ENCODE measurements at regions not wholly inside any gene's neighbourhood (a gene's known extent, or its start where the extent isn't known, plus 50 kb on each side); places are given as distances from the start of the nearest gene placed in this dataset.

DNA sequence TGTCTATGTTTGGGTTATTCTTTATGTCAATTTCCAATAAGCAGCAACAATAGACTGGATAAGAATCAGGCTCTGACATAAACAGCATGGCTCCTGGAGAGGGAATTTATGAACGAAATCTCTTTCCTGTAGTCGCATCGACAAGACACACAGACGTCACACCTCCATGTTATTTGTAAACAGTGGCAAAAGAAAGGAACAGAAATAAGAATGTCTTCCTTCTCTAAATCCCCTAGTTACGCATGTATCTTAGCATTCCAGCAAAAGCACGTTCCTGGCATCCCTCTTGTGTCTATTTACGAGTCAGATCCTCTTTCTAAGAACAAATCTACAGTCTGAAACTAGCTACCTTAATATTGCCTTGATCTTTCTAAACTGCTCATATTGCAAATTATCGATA, 559.1 kb upstream of the JAG1 start:
- peaks cover 0 to 4% (median 0%) of the 10 kb centered on the region in 4 donors for H3K4me1 ChIP-seq
- no peaks in the 10 kb centered on the region for H3K27me3 ChIP-seq
- WGBS, 2 donors = 86 to 89% methylated on average over 8 of the region's 8 CpGs
- intact Hi-C loops (cut with DNase I) = no loop called here
- TF ChIP-seq, protein P1, sequence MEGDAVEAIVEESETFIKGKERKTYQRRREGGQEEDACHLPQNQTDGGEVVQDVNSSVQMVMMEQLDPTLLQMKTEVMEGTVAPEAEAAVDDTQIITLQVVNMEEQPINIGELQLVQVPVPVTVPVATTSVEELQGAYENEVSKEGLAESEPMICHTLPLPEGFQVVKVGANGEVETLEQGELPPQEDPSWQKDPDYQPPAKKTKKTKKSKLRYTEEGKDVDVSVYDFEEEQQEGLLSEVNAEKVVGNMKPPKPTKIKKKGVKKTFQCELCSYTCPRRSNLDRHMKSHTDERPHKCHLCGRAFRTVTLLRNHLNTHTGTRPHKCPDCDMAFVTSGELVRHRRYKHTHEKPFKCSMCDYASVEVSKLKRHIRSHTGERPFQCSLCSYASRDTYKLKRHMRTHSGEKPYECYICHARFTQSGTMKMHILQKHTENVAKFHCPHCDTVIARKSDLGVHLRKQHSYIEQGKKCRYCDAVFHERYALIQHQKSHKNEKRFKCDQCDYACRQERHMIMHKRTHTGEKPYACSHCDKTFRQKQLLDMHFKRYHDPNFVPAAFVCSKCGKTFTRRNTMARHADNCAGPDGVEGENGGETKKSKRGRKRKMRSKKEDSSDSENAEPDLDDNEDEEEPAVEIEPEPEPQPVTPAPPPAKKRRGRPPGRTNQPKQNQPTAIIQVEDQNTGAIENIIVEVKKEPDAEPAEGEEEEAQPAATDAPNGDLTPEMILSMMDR (IDR thresholded peaks at IDR 0.05) = no peak
- TF ChIP-seq POLR2A (IDR thresholded peaks at IDR 0.05) (no peak), POLR2AphosphoS5 (IDR thresholded peaks at IDR 0.05) (no peak), EP300 (IDR thresholded peaks at IDR 0.05) (no peak)
- H3K27ac ChIP-seq = no peak overlapping the region
- H3K4me3 ChIP-seq = no peak overlapping the region
- no peaks in the 10 kb centered on the region for H3K9me3 ChIP-seq
- DNase-seq = no peak
- no peaks in the 10 kb centered on the region for H3K36me3 ChIP-seq

- Histone ChIP-seq H3K27me3 (no peaks in the 10 kb centered on the region), H3K4me1 (peaks cover 0 to 4% (median 0%) of the 10 kb centered on the region in 4 donors), H3K9me3 (no peaks in the 10 kb centered on the region), H3K36me3 (no peaks in the 10 kb centered on the region), H3K4me3 (no peak overlapping the region), H3K27ac (no peak overlapping the region)
- intact Hi-C loops (cut with DNase I) = no loop called here
- 69 to 74% methylated on average over 1 of the region's 1 CpG for WGBS, 2 donors
- TF ChIP-seq EP300 (IDR thresholded peaks at IDR 0.05) = no peak
- TF ChIP-seq, protein P1 (IDR thresholded peaks at IDR 0.05) = no peak
- TF ChIP-seq POLR2A (IDR thresholded peaks at IDR 0.05) = no peak
- no peak for TF ChIP-seq POLR2AphosphoS5 (IDR thresholded peaks at IDR 0.05)
- no peak for DNase-seq
Measured at GRCh38 chr20:11234181-11234580, 560.4 kb upstream of the JAG1 start.

- 64% methylated on average over 1 of the region's 1 CpG for WGBS, 2 donors
- no peaks in the 10 kb centered on the region for H3K36me3 ChIP-seq
- no peak for DNase-seq
- H3K4me3 ChIP-seq = no peak overlapping the region
- H3K9me3 ChIP-seq = no peaks in the 10 kb centered on the region
- no peaks in the 10 kb centered on the region for H3K27me3 ChIP-seq
- TF ChIP-seq EP300 (IDR thresholded peaks at IDR 0.05) = no peak
- peaks cover 0 to 3% (median 0%) of the 10 kb centered on the region in 4 donors for H3K4me1 ChIP-seq
- H3K27ac ChIP-seq = no peak overlapping the region
- intact Hi-C loops (cut with DNase I) = no loop called here
Measured at GRCh38 chr20:11234608-11235007, 560.8 kb upstream of the JAG1 start.

DNA sequence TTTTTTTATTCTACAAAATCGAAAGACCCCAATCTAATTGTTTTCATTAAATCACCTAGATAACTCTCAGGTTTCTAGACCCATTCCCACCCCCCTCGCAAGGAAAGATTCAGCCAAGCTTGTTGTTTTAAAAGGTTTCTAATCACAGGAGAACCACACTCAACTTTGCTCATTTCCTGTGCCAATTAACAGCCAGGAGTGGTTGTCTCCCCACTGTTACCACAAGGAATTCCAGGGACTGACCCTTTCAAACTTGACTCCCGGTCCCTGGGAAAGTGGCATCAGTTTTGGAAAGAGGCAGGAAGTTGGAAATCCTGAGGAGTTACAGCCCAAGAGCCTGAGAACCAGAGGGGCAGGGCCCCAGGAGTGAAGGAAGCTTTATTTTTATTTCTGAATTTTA, 561.3 kb upstream of the JAG1 start:
- Histone ChIP-seq H3K4me1 (no peaks in the 10 kb centered on the region), H3K4me3 (no peak overlapping the region), H3K27me3 (no peaks in the 10 kb centered on the region), H3K9me3 (no peaks in the 10 kb centered on the region), H3K36me3 (no peaks in the 10 kb centered on the region), H3K27ac (no peak overlapping the region)
- intact Hi-C loops (cut with DNase I) = no loop called here
- no peak for DNase-seq
- TF ChIP-seq POLR2A (IDR thresholded peaks at IDR 0.05) (no peak), EP300 (IDR thresholded peaks at IDR 0.05) (no peak), POLR2AphosphoS5 (IDR thresholded peaks at IDR 0.05) (no peak)
- TF ChIP-seq, protein P1 (IDR thresholded peaks at IDR 0.05) = no peak
- WGBS, 2 donors = 73 to 76% methylated on average over 3 of the region's 3 CpGs

DNA sequence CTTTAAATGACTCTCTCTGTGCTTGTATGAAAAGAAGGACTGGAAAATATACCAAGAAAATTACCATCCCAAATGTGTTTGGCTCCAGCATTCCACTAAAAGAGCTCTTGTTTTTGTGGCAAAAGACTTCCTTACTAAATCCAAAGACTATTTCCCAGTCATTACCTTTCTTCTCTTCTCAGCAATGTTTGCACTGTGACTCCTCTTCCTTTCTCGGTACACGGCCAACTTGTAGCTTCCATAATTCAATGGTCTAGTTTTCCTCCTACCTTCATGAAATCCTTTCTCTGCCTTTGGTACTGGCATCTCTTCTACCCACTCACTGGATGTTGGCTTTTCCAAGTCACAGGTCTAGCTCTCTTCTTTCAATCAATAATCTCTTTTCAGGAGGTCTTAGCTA, 568.5 kb upstream of the JAG1 start:
- TF ChIP-seq EP300 (IDR thresholded peaks at IDR 0.05) (no peak), POLR2AphosphoS5 (IDR thresholded peaks at IDR 0.05) (no peak), POLR2A (IDR thresholded peaks at IDR 0.05) (no peak)
- TF ChIP-seq, protein P1 (IDR thresholded peaks at IDR 0.05) = no peak
- WGBS, 2 donors = 95 to 96% methylated on average over 2 of the region's 2 CpGs
- intact Hi-C loops (cut with DNase I) = no loop called here

More for the DNA sequence above, 568.5 kb upstream of the JAG1 start:
- Histone ChIP-seq H3K4me3 (no peak overlapping the region), H3K36me3 (no peaks in the 10 kb centered on the region), H3K9me3 (no peaks in the 10 kb centered on the region), H3K4me1 (no peaks in the 10 kb centered on the region), H3K27ac (no peak overlapping the region), H3K27me3 (no peaks in the 10 kb centered on the region)
- DNase-seq = no peak

Measured in sigmoid colon (tissue), 6 donors.